ENCODE measurements at regions not wholly inside any gene's neighbourhood (a gene's known extent, or its start where the extent isn't known, plus 50 kb on each side); places are given as distances from the start of the nearest gene placed in this dataset.

DNA sequence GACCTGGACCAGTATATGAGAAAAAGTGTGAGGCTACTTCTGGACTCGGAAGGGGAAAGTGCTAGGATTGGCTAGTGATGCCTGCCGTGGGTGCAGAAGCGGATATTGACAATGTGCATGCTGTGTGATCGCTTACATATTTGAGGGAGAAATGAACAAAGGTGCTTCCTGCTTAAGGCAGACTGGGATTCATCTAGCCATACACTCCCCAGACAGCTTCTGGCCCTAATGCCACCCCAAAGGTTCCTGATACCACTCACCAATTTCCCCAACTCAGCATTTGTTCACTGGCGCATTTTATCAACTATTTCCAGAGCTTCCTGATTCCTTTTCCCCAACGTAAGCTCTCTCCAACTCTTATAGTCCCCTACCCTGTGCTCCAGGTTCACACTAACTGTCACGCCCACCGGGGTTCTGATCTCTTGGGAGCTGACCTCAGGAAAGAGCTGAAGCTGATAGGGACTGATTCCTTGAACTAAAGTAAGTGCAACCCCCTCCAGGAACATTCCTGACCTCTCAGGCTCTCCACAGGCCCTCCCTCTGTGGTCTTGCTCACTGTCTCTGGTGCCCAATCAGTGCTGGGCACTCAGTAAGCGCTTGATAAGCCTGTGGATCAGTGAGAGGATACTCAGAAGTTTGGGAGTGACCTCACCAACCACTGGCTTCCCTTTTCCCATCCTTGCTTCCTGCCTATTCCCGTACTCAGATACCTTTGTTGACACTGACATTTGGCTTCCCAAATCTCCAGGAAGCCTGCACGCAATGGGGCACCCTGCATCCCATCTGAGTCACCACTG lies 73.3 kb downstream of the MRPL14 start:
- 68% methylated on average over 6 of the region's 11 CpGs for WGBS (ENCODE audit: insufficient coverage)
- H3K79me2 ChIP-seq (ENCODE audit: control insufficient read depth, insufficient read depth, low read length), result no peaks in the 10 kb centered on the region
- TF ChIP-seq EZH2 (IDR thresholded peaks at IDR 0.05; ENCODE audit: borderline replicate concordance, insufficient read depth, low read depth, low read length, poor library complexity, severe bottlenecking), result no peak
- TF ChIP-seq CTCF (IDR thresholded peaks at IDR 0.05), result no peak
- H3K9ac ChIP-seq (ENCODE audit: low read length), result no peak overlapping the region
- ChIA-PET CTCF (no interaction called here), POLR2A (no interaction called here)
- H3K9me3 ChIP-seq (ENCODE audit: control extremely low read depth in 1 of 3, control insufficient read depth in 2 of 3, insufficient read depth in 1 of 3, low read length in 2 of 3), result peaks cover 0 to 7% (median 0%) of the 10 kb centered on the region in 3 donors
- no peaks in the 10 kb centered on the region for H3K36me3 ChIP-seq (replicated peaks in 1 of 2; ENCODE audit: control extremely low read depth in 1 of 2, control insufficient read depth in 1 of 2, extremely low read depth in 1 of 2, insufficient read depth in 2 of 2, low read length in 1 of 2)
- H3K4me1 Mint-ChIP-seq, result no peaks in the 10 kb centered on the region
- H4K20me1 ChIP-seq (ENCODE audit: control insufficient read depth, insufficient read depth, low read length, poor library complexity, severe bottlenecking), result no peaks in the 10 kb centered on the region
- intact Hi-C loops (cut with micrococcal nuclease), result no loop called here
- DNase-seq (no peak), ATAC-seq (ENCODE audit: low read depth) (no peak)
- H2AFZ ChIP-seq (ENCODE audit: insufficient read depth, low read depth, low read length, poor library complexity, severe bottlenecking), result no peak overlapping the region
- no peak overlapping the region for H3K27ac Mint-ChIP-seq
- no peak overlapping the region for H3K4me3 ChIP-seq (ENCODE audit: control extremely low read depth in 1 of 5, extremely low read depth in 1 of 5, insufficient read depth in 1 of 5, low read depth in 2 of 5, low read length in 4 of 5)
- no peak overlapping the region for H3K4me2 ChIP-seq (replicated peaks; ENCODE audit: low read depth, low read length, poor library complexity, severe bottlenecking)
- H3K27me3 Mint-ChIP-seq, result peaks cover 28% of the 10 kb centered on the region
- no peaks in the 10 kb centered on the region for H3K9me3 Mint-ChIP-seq (ENCODE audit: insufficient read depth)
- no peak overlapping the region for H3K27ac ChIP-seq (ENCODE audit: low read length in 2 of 2)
- no peaks in the 10 kb centered on the region for H3K4me1 ChIP-seq (ENCODE audit: control insufficient read depth in 2 of 2, insufficient read depth in 2 of 2, low read length in 2 of 2)
- H3K27me3 ChIP-seq (replicated peaks in 1 of 4; ENCODE audit: control extremely low read depth in 1 of 4, control insufficient read depth in 3 of 4, insufficient read depth in 4 of 4, low read length in 3 of 4), result peaks cover 0 to 14% (median 1%) of the 10 kb centered on the region in 4 experiments
- no peak overlapping the region for H3K4me3 Mint-ChIP-seq

- H3K36me3 ChIP-seq (replicated peaks in 1 of 2; ENCODE audit: control extremely low read depth in 1 of 2, control insufficient read depth in 1 of 2, extremely low read depth in 1 of 2, insufficient read depth in 2 of 2, low read length in 1 of 2), result no peaks in the 10 kb centered on the region
- Mint-ChIP-seq H3K27me3 (peaks cover 24% of the 10 kb centered on the region), H3K9me3 (ENCODE audit: insufficient read depth) (no peaks in the 10 kb centered on the region), H3K4me3 (no peak overlapping the region), H3K4me1 (no peaks in the 10 kb centered on the region), H3K27ac (no peak overlapping the region)
- DNase-seq (no peak), ATAC-seq (ENCODE audit: low read depth) (no peak)
- intact Hi-C loops (cut with micrococcal nuclease), result no loop called here
- WGBS (ENCODE audit: insufficient coverage), result 80% methylated on average over 4 of the region's 6 CpGs
- H3K27ac ChIP-seq (ENCODE audit: low read length in 2 of 2), result no peak overlapping the region
- peaks cover 0 to 7% (median 0%) of the 10 kb centered on the region in 4 experiments for H3K27me3 ChIP-seq (replicated peaks in 1 of 4; ENCODE audit: control extremely low read depth in 1 of 4, control insufficient read depth in 3 of 4, insufficient read depth in 4 of 4, low read length in 3 of 4)
- ChIA-PET POLR2A (no interaction called here), CTCF (interaction anchor here (1.9 kb wide), 1 partner anchor 26 kb away, joined by 6 read pairs; no protein-coding TSS in a partner anchor)
- no peak for TF ChIP-seq CTCF (IDR thresholded peaks at IDR 0.05)
- TF ChIP-seq EZH2 (IDR thresholded peaks at IDR 0.05; ENCODE audit: borderline replicate concordance, insufficient read depth, low read depth, low read length, poor library complexity, severe bottlenecking), result no peak
- no peaks in the 10 kb centered on the region for H4K20me1 ChIP-seq (ENCODE audit: control insufficient read depth, insufficient read depth, low read length, poor library complexity, severe bottlenecking)
- H2AFZ ChIP-seq (ENCODE audit: insufficient read depth, low read depth, low read length, poor library complexity, severe bottlenecking), result no peak overlapping the region
- H3K79me2 ChIP-seq (ENCODE audit: control insufficient read depth, insufficient read depth, low read length), result no peaks in the 10 kb centered on the region
- H3K4me2 ChIP-seq (replicated peaks; ENCODE audit: low read depth, low read length, poor library complexity, severe bottlenecking), result no peak overlapping the region
- no peaks in the 10 kb centered on the region for H3K4me1 ChIP-seq (ENCODE audit: control insufficient read depth in 2 of 2, insufficient read depth in 2 of 2, low read length in 2 of 2)
- no peak overlapping the region for H3K9ac ChIP-seq (ENCODE audit: low read length)
- no peak overlapping the region for H3K4me3 ChIP-seq (ENCODE audit: control extremely low read depth in 1 of 5, extremely low read depth in 1 of 5, insufficient read depth in 1 of 5, low read depth in 2 of 5, low read length in 4 of 5)
- no peaks in the 10 kb centered on the region for H3K9me3 ChIP-seq (ENCODE audit: control extremely low read depth in 1 of 3, control insufficient read depth in 2 of 3, insufficient read depth in 1 of 3, low read length in 2 of 3)
Measured at GRCh38 chr6:44053106-44053756, 74.0 kb downstream of the MRPL14 start.

All from B cell (primary cell).